GM23338 (cell line): ENCODE measurements at regions not wholly inside any gene's neighbourhood (a gene's known extent, or its start where the extent isn't known, plus 50 kb on each side); places are given as distances from the start of the nearest gene placed in this dataset.

ENCODE experiments used
- ATAC-seq: fragments of 200-7000 bp; cut with Tn5 transposase; 3 replicates; pipeline ENCODE4 v1.9.1; 2020
- DNase-seq: peaks from one replicate; pipeline ENCODE4 v3.0.0-alpha.2; 2015; ENCODE audit warnings: low spot score
- H2AFZ ChIP-seq: fragments of 200-600 bp; sonication (generic); 2 replicates; pipeline ENCODE4 v1.8.0; 2016; ENCODE audit warnings: antibody characterized with exemption, mild to moderate bottlenecking, moderate library complexity
- H3F3A ChIP-seq: fragments of 200-600 bp; sonication (generic); replicated peaks from 2 replicates; pipeline ENCODE4 v1.8.0; 2017; ENCODE audit warnings: antibody characterized with exemption, mixed run types, low read depth
- H3K27ac ChIP-seq: fragments of 200-600 bp; sonication (generic); 2 replicates; pipeline ENCODE4 v1.6.1; 2016; ENCODE audit warnings: low read depth
- H3K27me3 ChIP-seq: fragments of 200-600 bp; sonication (generic); 2 replicates; pipeline ENCODE4 v1.8.0; 2016; ENCODE audit warnings: mild to moderate bottlenecking, mixed run types, moderate library complexity; ENCODE audit not compliant: insufficient read depth
- H3K36me3 ChIP-seq: fragments of 200-600 bp; sonication (generic); 2 replicates; pipeline ENCODE4 v1.8.0; 2016; ENCODE audit warnings: mild to moderate bottlenecking; ENCODE audit not compliant: insufficient read depth
- H3K4me1 ChIP-seq: fragments of 200-600 bp; sonication (generic); 2 replicates; pipeline ENCODE4 v1.8.0; 2016; ENCODE audit warnings: mild to moderate bottlenecking, moderate library complexity; ENCODE audit not compliant: insufficient read depth
- H3K4me2 ChIP-seq: fragments of 200-600 bp; sonication (generic); 2 replicates; pipeline ENCODE4 v1.7.1; 2017; ENCODE audit warnings: mixed run types
- H3K4me3 ChIP-seq: fragments of 200-600 bp; sonication (generic); 2 replicates; pipeline ENCODE4 v1.6.1; 2016; ENCODE audit warnings: mixed run types
- H3K79me2 ChIP-seq: fragments of 200-600 bp; sonication (generic); replicated peaks from 2 replicates; pipeline ENCODE4 v1.8.0; 2017; ENCODE audit warnings: mild to moderate bottlenecking; ENCODE audit not compliant: insufficient read depth
- H3K9me2 ChIP-seq: fragments of 200-600 bp; sonication (generic); 2 replicates; pipeline ENCODE4 v1.8.0; 2017; ENCODE audit not compliant: insufficient read depth
- H4K20me1 ChIP-seq: fragments of 200-600 bp; sonication (generic); replicated peaks from 2 replicates; pipeline ENCODE4 v1.8.0; 2017; ENCODE audit warnings: mild to moderate bottlenecking; ENCODE audit not compliant: insufficient read depth
- H3K27ac Mint-ChIP-seq: 2 replicates; pipeline ENCODE4 v1.8.0; 2020; ENCODE audit warnings: inconsistent platforms, mild to moderate bottlenecking, moderate library complexity, mixed read lengths
- H3K27me3 Mint-ChIP-seq: 3 replicates; pipeline ENCODE4 v1.8.0; 2022; ENCODE audit warnings: low read depth, mild to moderate bottlenecking, moderate library complexity, mixed read lengths, inconsistent platforms; ENCODE audit not compliant: insufficient read depth, poor library complexity
- H3K36me3 Mint-ChIP-seq: 3 replicates; pipeline ENCODE4 v1.8.0; 2021; ENCODE audit warnings: low read depth, mild to moderate bottlenecking, inconsistent platforms, moderate library complexity, mixed read lengths
- H3K4me1 Mint-ChIP-seq: 3 replicates; pipeline ENCODE4 v1.8.0; 2020; ENCODE audit warnings: mild to moderate bottlenecking, inconsistent platforms, mixed read lengths
- H3K4me3 Mint-ChIP-seq: 3 replicates; pipeline ENCODE4 v1.8.0; 2021; ENCODE audit warnings: moderate library complexity, mild to moderate bottlenecking, inconsistent platforms, mixed read lengths
- H3K9me3 Mint-ChIP-seq: 3 replicates; pipeline ENCODE4 v1.8.0; 2020; ENCODE audit warnings: moderate library complexity, mild to moderate bottlenecking, inconsistent platforms, mixed read lengths
- CTCF ChIP-seq, 2 experiments: fragments of 200-600 bp in 1 of 2; sonication (generic) in 1 of 2; conservative IDR thresholded peaks; 2 replicates each; pipeline versions ENCODE4 v1.5.1 to v1.6.1; 2016 to 2017; ENCODE audit warnings: antibody characterized with exemption in 2 of 2, low read depth in 2 of 2, mild to moderate bottlenecking in 2 of 2, moderate library complexity in 1 of 2
- EZH2 ChIP-seq: fragments of 200-600 bp; sonication (generic); IDR thresholded peaks from one replicate; pipeline ENCODE4 v1.8.0; 2017; ENCODE audit warnings: antibody characterized with exemption, mild to moderate bottlenecking, low read depth; ENCODE audit not compliant: unreplicated experiment
- JUNB ChIP-seq: IDR thresholded peaks from one replicate; pipeline ENCODE4 v1.6.1; 2016; ENCODE audit warnings: antibody characterized with exemption; ENCODE audit not compliant: unreplicated experiment
- NANOG ChIP-seq: IDR thresholded peaks from 2 replicates; pipeline ENCODE4 v1.6.1; 2016; ENCODE audit warnings: antibody characterized with exemption, borderline replicate concordance
- POLR2AphosphoS5 ChIP-seq: IDR thresholded peaks from 2 replicates; pipeline ENCODE4 v1.6.1; 2016; ENCODE audit warnings: antibody characterized with exemption, low read depth
- REST ChIP-seq: IDR thresholded peaks from one replicate; pipeline ENCODE4 v1.6.1; 2018; ENCODE audit warnings: antibody characterized with exemption; ENCODE audit not compliant: unreplicated experiment
- STAT1 ChIP-seq: IDR thresholded peaks from one replicate; pipeline ENCODE4 v1.6.1; 2016; ENCODE audit warnings: antibody characterized with exemption; ENCODE audit not compliant: unreplicated experiment
- ZNF331 ChIP-seq: fragments of 250-450 bp; sonication (Bioruptor Pico); IDR thresholded peaks from 2 replicates; pipeline ENCODE4 v1.5.0; 2020; ENCODE audit warnings: low read depth, mild to moderate bottlenecking, moderate library complexity
- ZNF462 ChIP-seq: fragments of 250-450 bp; sonication (Bioruptor Pico); IDR thresholded peaks from 2 replicates; pipeline ENCODE4 v1.5.0; 2020; ENCODE audit warnings: mild to moderate bottlenecking, moderate library complexity

- Histone ChIP-seq H3F3A (no peaks in the 10 kb centered on the region), H4K20me1 (no peaks in the 10 kb centered on the region), H3K36me3 (no peaks in the 10 kb centered on the region), H3K9me2 (no peaks in the 10 kb centered on the region), H3K4me3 (no peak overlapping the region), H3K27ac (no peak overlapping the region), H2AFZ (no peak overlapping the region), H3K27me3 (no peaks in the 10 kb centered on the region), H3K79me2 (no peaks in the 10 kb centered on the region), H3K4me1 (no peaks in the 10 kb centered on the region), H3K4me2 (no peak overlapping the region)
- Mint-ChIP-seq H3K27me3 (peaks cover 1% of the 10 kb centered on the region), H3K4me3 (no peak overlapping the region), H3K4me1 (no peaks in the 10 kb centered on the region), H3K27ac (no peak overlapping the region), H3K9me3 (peaks cover 98% of the 10 kb centered on the region), H3K36me3 (peaks cover 35% of the 10 kb centered on the region; the same call in 2 of the 3 replicates)
- no peak for TF ChIP-seq REST
- TF ChIP-seq STAT1 = no peak
- no peak for TF ChIP-seq EZH2
- no peak for TF ChIP-seq ZNF331 (CRISPR knock-in tag)
- TF ChIP-seq ZNF462 (CRISPR knock-in tag) = no peak
- TF ChIP-seq CTCF (conservative IDR thresholded peaks at IDR 0.05; ENCODE audit: low read depth in 2 of 2) = no peak
- no peak for TF ChIP-seq NANOG
- no peak for TF ChIP-seq POLR2AphosphoS5
- no peak for TF ChIP-seq JUNB
- ATAC-seq (no peak), DNase-seq (no peak)
Measured at GRCh38 chr1:4271338-4271998, 371.4 kb upstream of the C1orf174 start.
